ENCODE measurements at regions not wholly inside any gene's neighbourhood (a gene's known extent, or its start where the extent isn't known, plus 50 kb on each side); places are given as distances from the start of the nearest gene placed in this dataset.

DNA sequence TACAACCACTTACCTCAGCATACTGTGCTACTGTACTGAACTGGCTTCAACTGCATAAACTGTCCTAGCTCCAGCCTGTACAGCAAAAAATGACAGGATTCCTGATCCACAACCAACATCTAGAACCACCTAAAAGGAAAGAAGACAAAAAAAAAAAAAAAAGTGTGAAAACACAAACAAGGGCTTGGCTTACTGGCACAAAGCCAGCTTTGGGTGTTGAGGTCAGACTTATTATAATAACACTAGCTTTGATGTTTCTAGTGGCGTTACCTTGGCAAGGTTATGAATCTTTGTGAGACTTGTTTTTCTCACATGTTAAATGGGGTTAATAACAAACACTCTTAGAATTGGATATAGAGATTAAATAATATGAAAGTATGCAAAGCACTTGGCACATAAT is 148.5 kb upstream of the PUM3 start:
- no peaks in the 10 kb centered on the region for H3K4me1 ChIP-seq (replicated peaks in 1 of 2; ENCODE audit: control insufficient read depth in 2 of 2, insufficient read depth in 2 of 2, low read length in 2 of 2)
- H4K20me1 ChIP-seq (replicated peaks; ENCODE audit: control insufficient read depth, insufficient read depth, low read length): no peaks in the 10 kb centered on the region
- no peaks in the 10 kb centered on the region for H3K27me3 ChIP-seq (ENCODE audit: control insufficient read depth in 2 of 2, insufficient read depth in 2 of 2, low read length in 2 of 2)
- H3K9ac ChIP-seq (ENCODE audit: insufficient read depth in 1 of 2, low read depth in 2 of 2, low read length in 2 of 2): no peak overlapping the region
- FAIRE-seq: no peak
- H3K9me3 ChIP-seq (replicated peaks; ENCODE audit: control insufficient read depth, insufficient read depth, low read depth, low read length): no peaks in the 10 kb centered on the region
- in situ Hi-C loops (cut with MboI): no loop called here
- no TSS peak for BruUV-seq (replicated peaks)
- no peaks in the 10 kb centered on the region for H3K9me1 ChIP-seq (ENCODE audit: control insufficient read depth, insufficient read depth, low read length)
- ATAC-seq: no peak
- TF ChIP-seq BRF1 (IDR thresholded peaks at IDR 0.05; ENCODE audit: borderline replicate concordance, extremely low read depth, insufficient read length) (no peak), GATA2 (CRISPR knock-in tag; IDR thresholded peaks at IDR 0.05) (no peak), SETDB1 (IDR thresholded peaks at IDR 0.05; ENCODE audit: low read length) (no peak), KLF6 (CRISPR knock-in tag; IDR thresholded peaks at IDR 0.05; ENCODE audit: borderline replicate concordance) (no peak), CREB3L1 (IDR thresholded peaks at IDR 0.05; ENCODE audit: borderline replicate concordance, low read depth) (no peak), NFIC (IDR thresholded peaks at IDR 0.05) (peak; percentile 68)
- TF ChIP-seq, protein P1, sequence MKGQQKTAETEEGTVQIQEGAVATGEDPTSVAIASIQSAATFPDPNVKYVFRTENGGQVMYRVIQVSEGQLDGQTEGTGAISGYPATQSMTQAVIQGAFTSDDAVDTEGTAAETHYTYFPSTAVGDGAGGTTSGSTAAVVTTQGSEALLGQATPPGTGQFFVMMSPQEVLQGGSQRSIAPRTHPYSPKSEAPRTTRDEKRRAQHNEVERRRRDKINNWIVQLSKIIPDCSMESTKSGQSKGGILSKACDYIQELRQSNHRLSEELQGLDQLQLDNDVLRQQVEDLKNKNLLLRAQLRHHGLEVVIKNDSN (CRISPR knock-in tag; IDR thresholded peaks at IDR 0.05): no peak
- intact Hi-C loops (cut with micrococcal nuclease): no loop called here
- no peak overlapping the region for H2AFZ ChIP-seq (ENCODE audit: low read depth, low read length)
- no peaks in the 10 kb centered on the region for H3K36me3 ChIP-seq (ENCODE audit: control insufficient read depth, insufficient read depth, low read length)
- 0% methylated on average over 1 of the region's 1 CpG for WGBS (ENCODE audit: insufficient coverage, low coverage, missing lambda C conversion rate)
- H3K79me2 ChIP-seq (ENCODE audit: control insufficient read depth, insufficient read depth, low read length): no peaks in the 10 kb centered on the region
- DNase-seq (ENCODE audit: extremely low read depth in 1 of 4, low spot score in 3 of 4): no peak
- H3K4me3 ChIP-seq: no peak overlapping the region
- ChIA-PET POLR2A (no interaction called here), CTCF (ENCODE audit: low intra/inter-chr PET ratio) (no interaction called here)
- H3K4me2 ChIP-seq (ENCODE audit: insufficient read depth, low read length): no peak overlapping the region
- no peak overlapping the region for H3K27ac ChIP-seq (ENCODE audit: extremely low read depth, low read depth, low read length)

Data from K562 (cell line).